Calu3 (cell line): ENCODE measurements at regions not wholly inside any gene's neighbourhood (a gene's known extent, or its start where the extent isn't known, plus 50 kb on each side); places are given as distances from the start of the nearest gene placed in this dataset.

Experiments
- BruUV-seq: library from RNA; stranded (reverse); fragments of 400-500 nt; replicated peaks from 2 replicates; lab custom pipeline; 2021; lab: Mats Ljungman, UMichigan
- CTCF ChIA-PET: fragments of 300-600 bp; sonication (Branson Sonifier 250); formaldehyde crosslinking; loops from one replicate; lab custom pipeline; 2022; ENCODE audit warnings: antibody characterized with exemption; lab: Charles Lee
- DNase-seq: peaks from one replicate; pipeline ENCODE4 v3.0.0; 2022
- H3K27ac Mint-ChIP-seq: one replicate; pipeline ENCODE4 v1.8.0; 2022; ENCODE audit warnings: mixed read lengths; ENCODE audit not compliant: unreplicated experiment
- H3K27me3 Mint-ChIP-seq: one replicate; pipeline ENCODE4 v1.8.0; 2022; ENCODE audit warnings: mixed read lengths; ENCODE audit not compliant: unreplicated experiment
- H3K36me3 Mint-ChIP-seq: one replicate; pipeline ENCODE4 v1.8.0; 2022; ENCODE audit warnings: mild to moderate bottlenecking, moderate library complexity, mixed read lengths; ENCODE audit not compliant: insufficient read depth, unreplicated experiment
- H3K4me1 Mint-ChIP-seq: one replicate; pipeline ENCODE4 v1.8.0; 2022; ENCODE audit warnings: mild to moderate bottlenecking, low read depth, mixed read lengths; ENCODE audit not compliant: unreplicated experiment
- H3K4me3 Mint-ChIP-seq: one replicate; pipeline ENCODE4 v1.8.0; 2022; ENCODE audit warnings: mild to moderate bottlenecking, low read depth, moderate library complexity, mixed read lengths; ENCODE audit not compliant: unreplicated experiment
- H3K9me3 Mint-ChIP-seq: one replicate; pipeline ENCODE4 v1.8.0; 2022; ENCODE audit warnings: low read depth, mixed read lengths; ENCODE audit not compliant: unreplicated experiment
- intact Hi-C: fragments of 100-400 bp; cut with micrococcal nuclease; formaldehyde crosslinking; loops from one replicate; pipeline ENCODE4 v1.10.0; 2022; ENCODE audit not compliant: unreplicated experiment
- TF ChIP-seq, protein P1 (sequence below): fragments of 200-600 bp; IDR thresholded peaks from one replicate; pipeline ENCODE4 v1.8.0; 2022; ENCODE audit warnings: antibody characterized with exemption; ENCODE audit not compliant: unreplicated experiment

DNA sequence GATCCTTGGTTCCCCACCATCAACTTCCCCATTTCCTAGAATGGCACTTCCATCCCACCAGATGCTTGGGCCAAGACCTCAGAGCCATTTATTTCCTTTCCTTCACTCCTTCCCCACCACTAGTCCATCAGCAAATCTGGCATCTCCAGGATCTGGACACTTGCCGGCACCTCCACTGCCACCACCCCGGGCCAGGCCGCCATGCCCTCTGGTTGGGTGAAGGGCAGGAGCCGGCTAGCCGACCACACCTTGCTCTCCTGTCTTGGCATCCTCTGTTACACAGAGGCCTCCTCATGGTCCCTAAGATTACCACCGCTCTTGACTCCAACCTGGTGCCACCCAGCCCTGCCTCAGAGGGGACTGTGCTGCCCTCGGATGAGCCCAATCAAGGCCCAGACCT is 104.5 kb downstream of the RMI2 start:
- no TSS peak for BruUV-seq
- Mint-ChIP-seq H3K27ac (no peak overlapping the region), H3K4me1 (peaks cover 6% of the 10 kb centered on the region), H3K36me3 (no peaks in the 10 kb centered on the region), H3K4me3 (no peak overlapping the region), H3K9me3 (no peaks in the 10 kb centered on the region), H3K27me3 (no peaks in the 10 kb centered on the region)
- TF ChIP-seq, protein P1, sequence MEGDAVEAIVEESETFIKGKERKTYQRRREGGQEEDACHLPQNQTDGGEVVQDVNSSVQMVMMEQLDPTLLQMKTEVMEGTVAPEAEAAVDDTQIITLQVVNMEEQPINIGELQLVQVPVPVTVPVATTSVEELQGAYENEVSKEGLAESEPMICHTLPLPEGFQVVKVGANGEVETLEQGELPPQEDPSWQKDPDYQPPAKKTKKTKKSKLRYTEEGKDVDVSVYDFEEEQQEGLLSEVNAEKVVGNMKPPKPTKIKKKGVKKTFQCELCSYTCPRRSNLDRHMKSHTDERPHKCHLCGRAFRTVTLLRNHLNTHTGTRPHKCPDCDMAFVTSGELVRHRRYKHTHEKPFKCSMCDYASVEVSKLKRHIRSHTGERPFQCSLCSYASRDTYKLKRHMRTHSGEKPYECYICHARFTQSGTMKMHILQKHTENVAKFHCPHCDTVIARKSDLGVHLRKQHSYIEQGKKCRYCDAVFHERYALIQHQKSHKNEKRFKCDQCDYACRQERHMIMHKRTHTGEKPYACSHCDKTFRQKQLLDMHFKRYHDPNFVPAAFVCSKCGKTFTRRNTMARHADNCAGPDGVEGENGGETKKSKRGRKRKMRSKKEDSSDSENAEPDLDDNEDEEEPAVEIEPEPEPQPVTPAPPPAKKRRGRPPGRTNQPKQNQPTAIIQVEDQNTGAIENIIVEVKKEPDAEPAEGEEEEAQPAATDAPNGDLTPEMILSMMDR = no peak
- intact Hi-C loops = no loop called here
- CTCF ChIA-PET = no interaction called here
- DNase-seq = no peak

DNA sequence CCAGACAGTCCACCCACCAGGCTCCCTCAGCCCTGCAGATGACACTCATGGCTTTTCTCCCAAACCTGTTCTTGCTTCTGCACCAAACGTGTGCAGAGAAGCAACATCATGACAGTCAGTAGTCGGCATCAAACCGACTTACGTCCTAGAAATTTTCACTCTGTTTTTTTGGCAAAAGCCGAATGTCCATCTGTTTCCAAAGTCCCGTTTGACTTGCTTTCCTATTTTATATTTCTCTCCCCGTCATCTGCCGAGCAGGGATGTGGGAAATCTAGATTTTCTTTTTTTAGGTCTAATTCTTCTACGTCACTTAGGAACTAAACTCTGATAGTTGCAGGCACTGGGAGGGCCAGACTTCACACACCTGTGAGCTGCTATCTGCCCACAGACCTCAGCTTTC is 104.9 kb downstream of the RMI2 start:
- H3K4me1 Mint-ChIP-seq = peaks cover 6% of the 10 kb centered on the region
- CTCF ChIA-PET = no interaction called here
- no TSS peak for BruUV-seq
- TF ChIP-seq, protein P1 = no peak
- no peaks in the 10 kb centered on the region for H3K36me3 Mint-ChIP-seq
- intact Hi-C loops = no loop called here
- no peak overlapping the region for H3K27ac Mint-ChIP-seq
- no peaks in the 10 kb centered on the region for H3K27me3 Mint-ChIP-seq
- no peak for DNase-seq
- H3K4me3 Mint-ChIP-seq = no peak overlapping the region
- H3K9me3 Mint-ChIP-seq = no peaks in the 10 kb centered on the region

- Mint-ChIP-seq H3K4me1 (peaks cover 6% of the 10 kb centered on the region), H3K4me3 (no peak overlapping the region), H3K9me3 (no peaks in the 10 kb centered on the region), H3K27me3 (no peaks in the 10 kb centered on the region), H3K36me3 (no peaks in the 10 kb centered on the region), H3K27ac (no peak overlapping the region)
- BruUV-seq = no TSS peak
- CTCF ChIA-PET = no interaction called here
- no peak for DNase-seq
- intact Hi-C loops = no loop called here
- TF ChIP-seq, protein P1 = no peak
These were observed 107.0 kb downstream of the RMI2 start for GRCh38 chr16:11452298-11452697.

DNA sequence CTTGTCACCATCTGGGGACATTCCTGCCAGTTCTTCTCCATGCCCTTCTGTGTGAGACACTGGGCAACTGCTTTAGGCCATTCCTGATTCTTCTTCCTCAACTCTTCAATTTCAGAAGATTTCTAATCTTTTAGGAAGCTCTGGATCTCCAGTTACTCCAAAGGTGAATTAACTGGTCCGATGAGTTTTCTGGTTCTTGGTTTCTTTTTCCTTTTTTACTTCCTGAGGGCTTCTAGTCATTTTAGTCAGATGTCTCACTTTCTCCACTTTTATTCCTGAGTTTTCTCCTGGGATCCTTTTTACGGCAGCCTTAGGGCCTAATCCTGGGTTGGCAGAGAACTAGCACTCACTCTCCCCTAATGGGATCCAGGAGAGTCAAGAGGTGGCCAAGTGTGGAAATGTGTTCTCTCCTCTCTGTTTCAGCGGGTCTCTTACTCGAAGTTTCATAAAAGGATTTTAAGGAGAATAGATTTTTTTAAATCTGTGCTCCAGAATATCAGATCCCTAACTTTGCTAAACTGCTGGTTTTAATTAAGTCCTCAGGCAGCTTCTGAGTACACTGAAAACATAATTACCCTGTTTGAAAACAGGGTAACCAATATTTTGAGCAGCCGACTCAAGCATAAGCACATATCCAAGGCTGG is 107.6 kb downstream of the RMI2 start:
- H3K4me1 Mint-ChIP-seq = peaks cover 6% of the 10 kb centered on the region
- intact Hi-C loops = no loop called here
- TF ChIP-seq, protein P1 = no peak
- BruUV-seq = no TSS peak
- no peaks in the 10 kb centered on the region for H3K36me3 Mint-ChIP-seq
- no peaks in the 10 kb centered on the region for H3K9me3 Mint-ChIP-seq
- H3K27ac Mint-ChIP-seq = no peak overlapping the region
- no peak for DNase-seq
- no peak overlapping the region for H3K4me3 Mint-ChIP-seq
- H3K27me3 Mint-ChIP-seq = no peaks in the 10 kb centered on the region
- CTCF ChIA-PET = no interaction called here
